ENCODE measurements at regions not wholly inside any gene's neighbourhood (a gene's known extent, or its start where the extent isn't known, plus 50 kb on each side); places are given as distances from the start of the nearest gene placed in this dataset.

DNA sequence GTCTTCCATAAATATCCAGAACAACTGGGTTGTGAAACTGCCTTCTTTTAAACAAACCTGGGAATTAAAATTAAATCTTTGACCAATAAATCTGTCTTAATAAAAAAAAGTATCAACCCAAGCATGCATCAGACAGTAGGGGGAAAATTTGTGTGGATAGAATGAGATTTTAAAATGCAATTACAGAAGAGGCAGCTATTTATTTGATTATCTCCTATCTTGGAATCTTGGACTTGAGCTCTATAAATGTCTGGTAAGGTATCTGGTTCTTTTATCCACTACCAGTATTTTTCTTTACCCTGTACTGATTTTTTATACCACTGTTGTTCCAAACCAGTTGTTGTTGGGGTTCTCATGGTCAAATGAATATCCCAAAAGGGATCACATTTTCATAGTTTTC lies 157.6 kb upstream of the VEPH1 start:
- no peak overlapping the region for H3K4me3 ChIP-seq (ENCODE audit: low read depth, low read length)
- no peak for DNase-seq (ENCODE audit: low read depth)
- no peak for TF ChIP-seq CTCF (conservative IDR thresholded peaks at IDR 0.05; ENCODE audit: low read depth, low read length)

GRCh38 chr3:157652366-157652765 lies 149.2 kb upstream of the VEPH1 start:
- no peak for DNase-seq (ENCODE audit: low read depth)
- TF ChIP-seq CTCF (conservative IDR thresholded peaks at IDR 0.05; ENCODE audit: low read depth, low read length) = no peak
- H3K4me3 ChIP-seq (ENCODE audit: low read depth, low read length) = no peak overlapping the region

DNA sequence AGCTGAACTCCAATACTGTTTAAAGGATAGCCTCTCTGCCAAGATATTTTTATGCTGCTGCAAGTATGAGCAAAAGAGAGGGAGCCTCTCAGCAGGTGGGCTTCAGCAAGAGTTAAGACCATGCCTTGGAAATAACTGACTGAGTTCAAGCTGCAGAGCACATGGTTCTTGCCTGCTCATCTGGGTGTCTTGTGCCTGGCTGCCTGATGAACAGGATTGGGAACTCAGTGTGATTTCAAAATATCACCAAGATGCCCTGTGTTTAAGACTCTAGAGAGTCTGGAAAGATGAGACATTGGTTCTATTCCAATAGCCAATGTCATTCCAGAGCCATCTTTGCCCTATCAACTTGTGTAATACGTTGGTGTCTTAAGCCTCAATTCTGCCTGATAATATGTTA lies 147.5 kb upstream of the VEPH1 start:
- TF ChIP-seq CTCF (conservative IDR thresholded peaks at IDR 0.05; ENCODE audit: low read depth, low read length) = no peak
- DNase-seq (ENCODE audit: low read depth) = no peak
- H3K4me3 ChIP-seq (ENCODE audit: low read depth, low read length) = no peak overlapping the region

DNA sequence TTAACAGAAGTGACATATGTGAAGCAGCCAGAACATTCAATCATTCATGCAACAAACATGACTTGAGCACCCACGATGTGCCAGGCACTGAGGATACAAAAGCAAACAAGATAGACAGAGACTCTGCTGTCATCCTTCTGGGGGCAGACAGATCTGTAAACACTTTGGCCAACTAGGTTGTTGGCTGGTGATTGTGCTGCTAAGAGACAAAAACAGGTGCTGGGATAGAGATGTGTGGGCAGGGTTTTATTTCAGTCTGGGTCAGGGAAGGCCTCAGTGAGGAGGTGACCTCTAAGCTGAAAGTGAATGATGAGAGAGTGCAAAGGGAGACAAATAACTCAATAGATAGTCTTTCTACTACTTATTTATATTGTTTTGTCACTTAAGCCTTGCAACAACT lies 147.0 kb upstream of the VEPH1 start:
- DNase-seq (ENCODE audit: low read depth) = no peak
- H3K4me3 ChIP-seq (ENCODE audit: low read depth, low read length) = no peak overlapping the region
- no peak for TF ChIP-seq CTCF (conservative IDR thresholded peaks at IDR 0.05; ENCODE audit: low read depth, low read length)

GRCh38 chr3:157649511-157649910 lies 146.3 kb upstream of the VEPH1 start:
- no peak for TF ChIP-seq CTCF (conservative IDR thresholded peaks at IDR 0.05; ENCODE audit: low read depth, low read length)
- DNase-seq (ENCODE audit: low read depth) = no peak
- no peak overlapping the region for H3K4me3 ChIP-seq (ENCODE audit: low read depth, low read length)

DNA sequence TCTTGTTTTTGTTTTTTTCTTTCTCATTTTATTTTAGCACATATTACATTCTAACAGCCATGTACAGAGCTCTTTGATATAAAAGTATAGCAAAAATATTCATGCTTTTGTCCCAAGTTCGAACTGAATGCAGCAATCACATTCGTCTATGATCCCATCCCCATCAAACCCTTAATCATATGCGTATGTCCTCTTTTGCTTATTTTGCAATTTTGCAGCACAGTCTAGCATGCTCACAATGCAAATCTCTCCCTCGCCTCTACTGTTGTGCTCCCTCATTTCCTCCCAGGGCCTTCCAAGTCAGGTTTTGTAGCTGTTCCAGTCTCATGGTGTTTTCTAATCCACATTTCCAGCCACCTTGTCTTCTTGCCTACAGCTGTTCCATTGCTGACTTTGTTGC lies 144.6 kb upstream of the VEPH1 start:
- no peak for DNase-seq (ENCODE audit: low read depth)
- H3K4me3 ChIP-seq (ENCODE audit: low read depth, low read length) = no peak overlapping the region
- no peak for TF ChIP-seq CTCF (conservative IDR thresholded peaks at IDR 0.05; ENCODE audit: low read depth, low read length)

GRCh38 chr3:157639756-157640426 lies 136.7 kb upstream of the VEPH1 start:
- DNase-seq (ENCODE audit: low read depth) = no peak
- no peak overlapping the region for H3K4me3 ChIP-seq (ENCODE audit: low read depth, low read length)
- TF ChIP-seq CTCF (conservative IDR thresholded peaks at IDR 0.05; ENCODE audit: low read depth, low read length) = no peak
